H1 (cell line): ENCODE measurements at regions not wholly inside any gene's neighbourhood (a gene's known extent, or its start where the extent isn't known, plus 50 kb on each side); places are given as distances from the start of the nearest gene placed in this dataset.

ENCODE experiments used
- EZH2 ChIP-seq: fragments of 200-600 bp; sonication (generic); IDR thresholded peaks from 2 replicates; pipeline ENCODE4 v1.7.1; 2012; ENCODE audit warnings: low read depth, mild to moderate bottlenecking, moderate library complexity, low read length, inconsistent platforms; ENCODE audit not compliant: severe bottlenecking
- HDAC2 ChIP-seq, 2 experiments: fragments of 300-600 bp in 1 of 2; sonication (generic) in 1 of 2; IDR thresholded peaks; 2 replicates each; pipeline ENCODE4 v1.6.1; 2011 to 2012; ENCODE audit warnings: low read depth in 2 of 2, low read length in 2 of 2, mild to moderate bottlenecking in 2 of 2, moderate library complexity in 2 of 2, borderline replicate concordance in 1 of 2, inconsistent platforms in 1 of 2
- HDAC6 ChIP-seq: IDR thresholded peaks from one replicate; pipeline ENCODE4 v1.7.1; 2012; ENCODE audit warnings: low read depth, mild to moderate bottlenecking, inconsistent platforms, low read length, moderate library complexity
- POLR2A ChIP-seq, 2 experiments: IDR thresholded peaks; 1 replicate in 1 of 2; 2 replicates in 1 of 2; pipeline ENCODE4 v1.6.1; 2011; ENCODE audit warnings: low read depth in 2 of 2, low read length in 2 of 2, mild to moderate bottlenecking in 2 of 2; ENCODE audit errors: control extremely low read depth in 1 of 2
- TF ChIP-seq, protein P1 (sequence below), 3 experiments: IDR thresholded peaks; 1 replicate in 2 of 3; 2 replicates in 1 of 3; pipeline versions ENCODE4 v1.5.1 to v1.6.1; 2011; ENCODE audit warnings: low read length in 3 of 3, mild to moderate bottlenecking in 3 of 3, inconsistent platforms in 2 of 3, low read depth in 1 of 3, moderate library complexity in 1 of 3; ENCODE audit not compliant: insufficient read depth in 1 of 3; ENCODE audit errors: control extremely low read depth in 1 of 3

DNA sequence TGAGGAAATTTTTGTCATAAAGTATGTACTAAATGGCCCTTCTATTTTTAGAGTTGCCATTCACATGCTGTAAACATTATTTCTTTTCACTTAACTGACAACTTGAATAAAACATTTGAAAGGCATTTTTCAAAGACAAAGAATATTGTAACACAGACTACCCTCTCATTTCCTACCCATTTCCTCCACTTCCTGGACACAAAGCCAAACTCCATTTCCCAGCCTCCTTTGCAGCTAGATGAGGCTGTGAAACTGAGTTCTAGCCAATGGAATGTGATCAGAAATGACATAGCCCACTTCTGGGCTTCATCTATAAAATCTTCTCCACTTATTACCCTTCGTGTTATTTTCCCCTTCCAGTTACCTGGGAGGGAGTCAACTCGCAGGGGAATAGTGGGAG lies 288.9 kb upstream of the DPH6 start:
- no peak for TF ChIP-seq HDAC2 (IDR thresholded peaks at IDR 0.05; ENCODE audit: borderline replicate concordance in 1 of 2, low read depth in 2 of 2, low read length in 2 of 2)
- no peak for TF ChIP-seq HDAC6
- TF ChIP-seq, protein P1, sequence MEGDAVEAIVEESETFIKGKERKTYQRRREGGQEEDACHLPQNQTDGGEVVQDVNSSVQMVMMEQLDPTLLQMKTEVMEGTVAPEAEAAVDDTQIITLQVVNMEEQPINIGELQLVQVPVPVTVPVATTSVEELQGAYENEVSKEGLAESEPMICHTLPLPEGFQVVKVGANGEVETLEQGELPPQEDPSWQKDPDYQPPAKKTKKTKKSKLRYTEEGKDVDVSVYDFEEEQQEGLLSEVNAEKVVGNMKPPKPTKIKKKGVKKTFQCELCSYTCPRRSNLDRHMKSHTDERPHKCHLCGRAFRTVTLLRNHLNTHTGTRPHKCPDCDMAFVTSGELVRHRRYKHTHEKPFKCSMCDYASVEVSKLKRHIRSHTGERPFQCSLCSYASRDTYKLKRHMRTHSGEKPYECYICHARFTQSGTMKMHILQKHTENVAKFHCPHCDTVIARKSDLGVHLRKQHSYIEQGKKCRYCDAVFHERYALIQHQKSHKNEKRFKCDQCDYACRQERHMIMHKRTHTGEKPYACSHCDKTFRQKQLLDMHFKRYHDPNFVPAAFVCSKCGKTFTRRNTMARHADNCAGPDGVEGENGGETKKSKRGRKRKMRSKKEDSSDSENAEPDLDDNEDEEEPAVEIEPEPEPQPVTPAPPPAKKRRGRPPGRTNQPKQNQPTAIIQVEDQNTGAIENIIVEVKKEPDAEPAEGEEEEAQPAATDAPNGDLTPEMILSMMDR (IDR thresholded peaks at IDR 0.05; ENCODE audit: control extremely low read depth in 1 of 3, insufficient read depth in 1 of 3, low read depth in 1 of 3, low read length in 3 of 3) = no peak
- TF ChIP-seq EZH2 = no peak
- TF ChIP-seq POLR2A (IDR thresholded peaks at IDR 0.05; ENCODE audit: control extremely low read depth in 1 of 2, low read depth in 2 of 2, low read length in 2 of 2) = no peak
